HG03457 (cell line): ENCODE measurements at regions not wholly inside any gene's neighbourhood (a gene's known extent, or its start where the extent isn't known, plus 50 kb on each side); places are given as distances from the start of the nearest gene placed in this dataset.
A peak's percentile ranks its signal among the peaks of the same experiment; 100 is the strongest.
"Not testable (repeated sequence)": the region's sequence is repeated elsewhere in the genome, so short reads cannot be mapped to it uniquely, and the experiment has no call there.

Experiments used
- ATAC-seq: cut with Tn5 transposase; IDR thresholded peaks from one replicate; pipeline ENCODE4 v1.9.1; 2021; ENCODE audit warnings: moderate number of reproducible peaks; ENCODE audit not compliant: unreplicated experiment

GRCh38 chr5:44935871-44936270, 127.1 kb downstream of the MRPS30 start:
- ATAC-seq = no peak

GRCh38 chr5:44942524-44943001, 133.8 kb downstream of the MRPS30 start:
- no peak for ATAC-seq

GRCh38 chr5:44943647-44944046, 134.9 kb downstream of the MRPS30 start:
- no peak for ATAC-seq

- no peak for ATAC-seq
Observed at GRCh38 chr5:44945743-44946142, 137.0 kb downstream of the MRPS30 start.

- ATAC-seq = no peak
Observed at GRCh38 chr5:44949687-44950086, 140.9 kb downstream of the MRPS30 start.

GRCh38 chr5:44951371-44951770, 142.6 kb downstream of the MRPS30 start:
- ATAC-seq = no peak

GRCh38 chr5:44952376-44952775, 143.6 kb downstream of the MRPS30 start:
- ATAC-seq = peak; percentile 65

- no peak for ATAC-seq
Observed at GRCh38 chr5:44953078-44953477, 144.3 kb downstream of the MRPS30 start.

- ATAC-seq = not testable (repeated sequence)
Observed at GRCh38 chr5:44958943-44959454, 150.3 kb downstream of the MRPS30 start.

- no peak for ATAC-seq
Observed at GRCh38 chr5:44969825-44970224, 161.1 kb downstream of the MRPS30 start.

GRCh38 chr5:44970963-44971362, 162.2 kb downstream of the MRPS30 start:
- ATAC-seq = not testable (repeated sequence)

- no peak for ATAC-seq
Observed at GRCh38 chr5:44974813-44975212, 166.1 kb downstream of the MRPS30 start.

- no peak for ATAC-seq
Observed at GRCh38 chr5:44981708-44982107, 173.0 kb downstream of the MRPS30 start.

- no peak for ATAC-seq
Observed at GRCh38 chr5:44983006-44983405, 174.3 kb downstream of the MRPS30 start.

- no peak for ATAC-seq
Observed at GRCh38 chr5:44987026-44987425, 178.3 kb downstream of the MRPS30 start.

GRCh38 chr5:44991693-44992092, 182.9 kb downstream of the MRPS30 start:
- ATAC-seq = no peak

- no peak for ATAC-seq
Observed at GRCh38 chr5:44993286-44993685, 184.5 kb downstream of the MRPS30 start.

GRCh38 chr5:44997506-44997905, 188.8 kb downstream of the MRPS30 start:
- no peak for ATAC-seq

GRCh38 chr5:45007102-45007501, 198.4 kb downstream of the MRPS30 start:
- not testable (repeated sequence) for ATAC-seq

GRCh38 chr5:45017568-45017967, 208.8 kb downstream of the MRPS30 start:
- no peak for ATAC-seq

- no peak for ATAC-seq
Observed at GRCh38 chr5:45029553-45029952, 220.8 kb downstream of the MRPS30 start.

- ATAC-seq = no peak
Observed at GRCh38 chr5:45035991-45036390, 227.2 kb downstream of the MRPS30 start.

GRCh38 chr5:45037927-45038326, 229.2 kb downstream of the MRPS30 start:
- ATAC-seq = no peak
